Breast epithelium (tissue), 4 donors: ENCODE measurements at regions not wholly inside any gene's neighbourhood (a gene's known extent, or its start where the extent isn't known, plus 50 kb on each side); places are given as distances from the start of the nearest gene placed in this dataset.
"Not testable (repeated sequence)": the region's sequence is repeated elsewhere in the genome, so short reads cannot be mapped to it uniquely, and the experiment has no call there.

ENCODE experiments used
- DNase-seq, 2 donors: peaks; one replicate each; pipeline ENCODE4 v3.0.0-alpha.2; 2019; ENCODE audit warnings: low spot score in 2 of 2
- H3K27ac ChIP-seq, 2 donors: fragments of 200-600 bp; sonication (generic) in 1 of 2; one replicate each; pipeline ENCODE4 v1.5.1; 2016 to 2019; ENCODE audit warnings: mild to moderate bottlenecking in 1 of 2
- H3K27me3 ChIP-seq, 2 donors: fragments of 200-600 bp; sonication (generic) in 1 of 2; one replicate each; pipeline versions ENCODE4 v1.5.1 to v1.6.0; 2017 to 2019; ENCODE audit warnings: control low read depth in 1 of 2, mild to moderate bottlenecking in 1 of 2
- H3K36me3 ChIP-seq: fragments of 200-600 bp; one replicate; pipeline ENCODE4 v1.5.1; 2019
- H3K4me1 ChIP-seq, 2 donors: fragments of 200-600 bp; sonication (generic); one replicate each; pipeline ENCODE4 v1.5.1; 2016 to 2019; ENCODE audit warnings: control low read depth in 1 of 2
- H3K4me3 ChIP-seq, 3 donors: fragments of 200-600 bp; sonication (generic); 1 replicate in 2 of 3; 2 replicates in 1 of 3; pipeline ENCODE4 v1.5.1; 2016 to 2019; ENCODE audit warnings: mild to moderate bottlenecking in 3 of 3, moderate library complexity in 2 of 3
- H3K9me3 ChIP-seq, 2 donors: fragments of 200-600 bp; sonication (generic) in 1 of 2; one replicate each; pipeline ENCODE4 v1.5.1; 2016 to 2019; ENCODE audit warnings: control low read depth in 1 of 2
- CTCF ChIP-seq, 3 donors: fragments of 450-650 bp; IDR thresholded peaks; one replicate each; pipeline ENCODE4 v1.5.1; 2016 to 2017; ENCODE audit warnings: antibody characterized with exemption in 3 of 3, mild to moderate bottlenecking in 3 of 3, moderate library complexity in 3 of 3
- POLR2A ChIP-seq: fragments of 450-650 bp; IDR thresholded peaks from one replicate; pipeline ENCODE4 v1.6.1; 2016; ENCODE audit warnings: antibody characterized with exemption, mild to moderate bottlenecking, moderate library complexity
- POLR2AphosphoS5 ChIP-seq, 3 donors: sonication (generic); formaldehyde crosslinking; IDR thresholded peaks; one replicate each; pipeline ENCODE4 v1.6.1; 2017; ENCODE audit warnings: antibody characterized with exemption in 3 of 3
- intact Hi-C: fragments of 100-400 bp; cut with DNase I; formaldehyde crosslinking; loops from one replicate; pipeline ENCODE4 v1.15.1; 2023; ENCODE audit warnings: low total_unique reads

DNA sequence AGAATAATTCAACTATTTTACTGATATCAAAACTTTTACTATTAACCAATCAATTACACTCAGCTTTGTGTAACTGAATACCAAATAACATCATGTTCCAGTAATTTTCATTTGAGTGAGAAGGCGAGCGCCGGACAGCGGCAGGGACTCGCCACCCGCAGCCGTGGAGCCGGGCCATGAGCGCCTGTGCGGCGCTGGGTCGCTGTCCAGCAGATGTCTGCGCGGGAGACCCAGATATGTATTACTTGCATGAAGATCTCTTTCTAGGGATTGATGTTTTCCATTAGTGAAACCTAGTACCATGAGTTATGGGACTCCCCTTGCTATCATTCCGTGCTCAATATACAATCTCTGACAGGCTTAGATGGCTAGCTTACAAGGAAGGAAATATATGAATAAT lies 245.1 kb upstream of the PRSS16 start:
- intact Hi-C loops = no loop called here
- H3K4me3 ChIP-seq = no peak overlapping the region
- no peak for TF ChIP-seq CTCF (IDR thresholded peaks at IDR 0.05)
- no peak for TF ChIP-seq POLR2AphosphoS5 (IDR thresholded peaks at IDR 0.05)
- TF ChIP-seq POLR2A = no peak
- no peak for DNase-seq
- no peaks in the 10 kb centered on the region for H3K27me3 ChIP-seq
- H3K27ac ChIP-seq = no peak overlapping the region
- H3K9me3 ChIP-seq = no peaks in the 10 kb centered on the region
- no peaks in the 10 kb centered on the region for H3K36me3 ChIP-seq
- H3K4me1 ChIP-seq = no peaks in the 10 kb centered on the region

GRCh38 chr6:27007020-27007419 lies 240.5 kb upstream of the PRSS16 start:
- intact Hi-C loops = no loop called here
- H3K27ac ChIP-seq = no peak overlapping the region
- no peak overlapping the region for H3K4me3 ChIP-seq
- TF ChIP-seq POLR2AphosphoS5 (IDR thresholded peaks at IDR 0.05) (no peak), CTCF (IDR thresholded peaks at IDR 0.05) (no peak), POLR2A (no peak)
- peaks cover 16% of the 10 kb centered on the region in 2 donors for H3K9me3 ChIP-seq
- H3K4me1 ChIP-seq = no peaks in the 10 kb centered on the region
- H3K27me3 ChIP-seq = no peaks in the 10 kb centered on the region
- no peak for DNase-seq
- no peaks in the 10 kb centered on the region for H3K36me3 ChIP-seq

- peaks cover 16 to 19% of the 10 kb centered on the region in 2 donors for H3K9me3 ChIP-seq
- intact Hi-C loops, H3K27me3 ChIP-seq, H3K4me1 ChIP-seq, H3K36me3 ChIP-seq, DNase-seq, H3K4me3 ChIP-seq, H3K27ac ChIP-seq: not testable (repeated sequence)
These were observed 238.9 kb upstream of the PRSS16 start for GRCh38 chr6:27008613-27009012.

DNA sequence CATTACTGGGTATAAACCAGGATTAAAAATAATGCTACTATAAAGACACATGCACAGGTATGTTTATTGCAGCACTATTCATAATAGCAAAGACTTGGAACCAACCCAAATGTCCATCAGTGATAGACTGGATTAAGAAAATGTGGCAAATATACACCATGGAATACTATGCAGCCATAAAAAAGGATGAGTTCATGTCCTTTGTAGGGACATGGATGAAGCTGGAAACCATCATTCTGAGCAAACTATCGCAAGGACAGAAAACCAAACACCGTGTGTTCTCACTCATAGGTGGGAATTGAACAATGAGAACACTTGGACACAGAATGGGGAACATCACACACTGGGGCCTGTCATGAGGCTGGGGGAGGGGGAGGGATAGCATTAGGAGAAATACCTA lies 233.4 kb upstream of the PRSS16 start:
- H3K36me3 ChIP-seq = not testable (repeated sequence)
- peaks cover 2 to 31% of the 10 kb centered on the region in 2 donors for H3K9me3 ChIP-seq

DNA sequence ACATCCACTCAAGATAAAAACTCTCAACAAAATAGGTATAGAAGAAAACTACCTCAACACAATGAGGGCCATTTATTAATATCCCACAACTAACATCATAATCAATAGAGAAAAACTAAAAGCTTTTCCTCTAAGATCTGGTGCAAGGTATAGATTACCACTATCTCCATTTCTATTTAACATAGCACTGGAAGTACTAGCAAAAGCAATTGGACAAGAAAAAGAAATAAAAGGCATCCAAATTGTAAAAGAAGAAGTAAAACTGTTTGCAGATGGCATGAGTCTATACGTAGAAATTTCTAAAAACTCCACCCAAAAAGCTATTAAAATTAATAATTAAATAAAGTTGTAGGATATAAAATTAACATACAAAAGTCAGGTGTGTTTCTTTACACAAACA lies 230.8 kb upstream of the PRSS16 start:
- H3K36me3 ChIP-seq = no peaks in the 10 kb centered on the region
- no peak for TF ChIP-seq POLR2A
- TF ChIP-seq CTCF (IDR thresholded peaks at IDR 0.05) = no peak
- TF ChIP-seq POLR2AphosphoS5 (IDR thresholded peaks at IDR 0.05) = no peak
- intact Hi-C loops = no loop called here
- no peak overlapping the region for H3K27ac ChIP-seq
- no peaks in the 10 kb centered on the region for H3K27me3 ChIP-seq
- DNase-seq = no peak
- peaks cover 0 to 24% of the 10 kb centered on the region in 2 donors for H3K9me3 ChIP-seq
- no peak overlapping the region for H3K4me3 ChIP-seq
- H3K4me1 ChIP-seq = no peaks in the 10 kb centered on the region

More for the DNA sequence above, 233.4 kb upstream of the PRSS16 start:
- H3K4me3 ChIP-seq, intact Hi-C loops, H3K27me3 ChIP-seq, DNase-seq, H3K27ac ChIP-seq, H3K4me1 ChIP-seq: not testable (repeated sequence)

GRCh38 chr6:27018401-27018800 lies 229.1 kb upstream of the PRSS16 start:
- intact Hi-C loops, H3K27ac ChIP-seq, H3K4me3 ChIP-seq, H3K27me3 ChIP-seq, H3K36me3 ChIP-seq, H3K4me1 ChIP-seq, DNase-seq: not testable (repeated sequence)
- peaks cover 0 to 20% of the 10 kb centered on the region in 2 donors for H3K9me3 ChIP-seq
